DND-41 (cell line): ENCODE measurements at regions not wholly inside any gene's neighbourhood (a gene's known extent, or its start where the extent isn't known, plus 50 kb on each side); places are given as distances from the start of the nearest gene placed in this dataset.

ENCODE experiments used
- CTCF ChIP-seq: IDR thresholded peaks from 2 replicates; pipeline ENCODE4 v1.5.1; 2012; ENCODE audit warnings: borderline replicate concordance, low read length, moderate library complexity, mild to moderate bottlenecking; ENCODE audit not compliant: poor library complexity, severe bottlenecking; ENCODE audit errors: extremely low read depth
- EZH2 ChIP-seq: IDR thresholded peaks from 3 replicates; pipeline ENCODE4 v1.6.1; 2012; ENCODE audit warnings: borderline replicate concordance, low read depth, mild to moderate bottlenecking, moderate library complexity, low read length, inconsistent platforms; ENCODE audit not compliant: severe bottlenecking

- no peak for TF ChIP-seq CTCF
- no peak for TF ChIP-seq EZH2
Observed at GRCh38 chr10:125479059-125479458, 203.9 kb downstream of the TEX36 start.
